Cardiac muscle cell (in vitro differentiated cells and primary cell): ENCODE measurements at regions not wholly inside any gene's neighbourhood (a gene's known extent, or its start where the extent isn't known, plus 50 kb on each side); places are given as distances from the start of the nearest gene placed in this dataset.

Experiments
- DNase-seq, 2 donors: peaks; one replicate each; pipeline versions ENCODE4 v3.0.0 to v3.0.0-alpha.2; 2010 to 2017; ENCODE audit warnings: low read depth in 1 of 2, low spot score in 1 of 2
- H3K27ac ChIP-seq: fragments of 200-600 bp; sonication (generic); 2 replicates; pipeline ENCODE4 v1.5.1; 2016
- H3K27me3 ChIP-seq: fragments of 200-600 bp; sonication (generic); 2 replicates; pipeline ENCODE4 v1.6.0; 2016; ENCODE audit warnings: control low read depth
- H3K36me3 ChIP-seq: fragments of 200-600 bp; sonication (generic); 2 replicates; pipeline ENCODE4 v1.5.1; 2016; ENCODE audit warnings: control low read depth
- H3K4me1 ChIP-seq: fragments of 200-600 bp; sonication (generic); 2 replicates; pipeline ENCODE4 v1.8.1; 2017; ENCODE audit warnings: low read depth, mild to moderate bottlenecking, mixed run types
- H3K4me3 ChIP-seq: fragments of 200-600 bp; sonication (generic); 2 replicates; pipeline ENCODE4 v1.5.1; 2016; ENCODE audit warnings: mild to moderate bottlenecking
- H3K9me3 ChIP-seq: fragments of 200-600 bp; sonication (generic); 2 replicates; pipeline ENCODE4 v1.5.1; 2017; ENCODE audit warnings: low read depth, mild to moderate bottlenecking, control low read depth
- CTCF ChIP-seq: IDR thresholded peaks from 2 replicates; pipeline ENCODE4 v1.5.1; 2012; ENCODE audit warnings: low read depth, mild to moderate bottlenecking, low read length

GRCh38 chr5:97452646-97453045 is 269.6 kb upstream of the RIOK2 start:
- H3K36me3 ChIP-seq: no peaks in the 10 kb centered on the region
- no peaks in the 10 kb centered on the region for H3K4me1 ChIP-seq
- no peak overlapping the region for H3K27ac ChIP-seq
- H3K27me3 ChIP-seq: no peaks in the 10 kb centered on the region
- no peak for DNase-seq
- no peaks in the 10 kb centered on the region for H3K9me3 ChIP-seq
- H3K4me3 ChIP-seq: no peak overlapping the region
- no peak for TF ChIP-seq CTCF

- TF ChIP-seq CTCF: no peak
- no peak overlapping the region for H3K27ac ChIP-seq
Measured at GRCh38 chr5:97453263-97453662, 270.2 kb upstream of the RIOK2 start.

GRCh38 chr5:97454015-97454414 is 271.0 kb upstream of the RIOK2 start:
- H3K27me3 ChIP-seq: no peaks in the 10 kb centered on the region
- no peak for TF ChIP-seq CTCF
- no peak for DNase-seq
- H3K4me1 ChIP-seq: no peaks in the 10 kb centered on the region
- H3K27ac ChIP-seq: no peak overlapping the region
- no peak overlapping the region for H3K4me3 ChIP-seq
- H3K9me3 ChIP-seq: no peaks in the 10 kb centered on the region
- no peaks in the 10 kb centered on the region for H3K36me3 ChIP-seq

More at GRCh38 chr5:97453263-97453662, 270.2 kb upstream of the RIOK2 start:
- H3K4me3 ChIP-seq: no peak overlapping the region
- no peaks in the 10 kb centered on the region for H3K36me3 ChIP-seq
- H3K4me1 ChIP-seq: no peaks in the 10 kb centered on the region
- H3K9me3 ChIP-seq: no peaks in the 10 kb centered on the region
- no peaks in the 10 kb centered on the region for H3K27me3 ChIP-seq
- no peak for DNase-seq

- H3K27ac ChIP-seq: no peak overlapping the region
- H3K4me1 ChIP-seq: no peaks in the 10 kb centered on the region
- H3K36me3 ChIP-seq: no peaks in the 10 kb centered on the region
- DNase-seq: no peak
- no peaks in the 10 kb centered on the region for H3K9me3 ChIP-seq
- H3K4me3 ChIP-seq: no peak overlapping the region
- no peak for TF ChIP-seq CTCF
- H3K27me3 ChIP-seq: no peaks in the 10 kb centered on the region
Measured at GRCh38 chr5:97455996-97456395, 272.9 kb upstream of the RIOK2 start.

GRCh38 chr5:97458851-97459250 is 275.8 kb upstream of the RIOK2 start:
- Histone ChIP-seq H3K4me3 (no peak overlapping the region), H3K9me3 (no peaks in the 10 kb centered on the region), H3K4me1 (no peaks in the 10 kb centered on the region), H3K36me3 (no peaks in the 10 kb centered on the region), H3K27ac (no peak overlapping the region), H3K27me3 (no peaks in the 10 kb centered on the region)
- no peak for DNase-seq
- TF ChIP-seq CTCF: no peak

- TF ChIP-seq CTCF: no peak
- H3K9me3 ChIP-seq: no peaks in the 10 kb centered on the region
- no peaks in the 10 kb centered on the region for H3K27me3 ChIP-seq
- H3K4me3 ChIP-seq: no peak overlapping the region
- no peak overlapping the region for H3K27ac ChIP-seq
- H3K36me3 ChIP-seq: no peaks in the 10 kb centered on the region
- no peaks in the 10 kb centered on the region for H3K4me1 ChIP-seq
- DNase-seq: no peak
Measured at GRCh38 chr5:97471951-97472350, 288.9 kb upstream of the RIOK2 start.
